Thoracic aorta (tissue), 2 donors: ENCODE measurements at regions not wholly inside any gene's neighbourhood (a gene's known extent, or its start where the extent isn't known, plus 50 kb on each side); places are given as distances from the start of the nearest gene placed in this dataset.

ENCODE experiments used
- ATAC-seq: fragments of 150-250 bp; one replicate; pipeline ENCODE4 v1.8.0; 2017; ENCODE audit warnings: low read depth; ENCODE audit not compliant: insufficient number of reproducible peaks, low FRiP score
- DNase-seq: peaks from one replicate; pipeline ENCODE4 v3.0.0-alpha.2; 2020; ENCODE audit warnings: low spot score
- H3K27ac ChIP-seq, 2 donors: fragments of 200-600 bp; sonication (generic); 1 replicate in 1 of 2; 2 replicates in 1 of 2; pipeline ENCODE4 v1.5.1; 2016; ENCODE audit warnings: mild to moderate bottlenecking in 2 of 2, moderate library complexity in 2 of 2
- H3K27me3 ChIP-seq: fragments of 200-600 bp; sonication (generic); replicated peaks from 2 replicates; pipeline ENCODE4 v1.6.0; 2016; ENCODE audit warnings: mild to moderate bottlenecking; ENCODE audit not compliant: insufficient read depth
- H3K36me3 ChIP-seq: fragments of 200-600 bp; sonication (generic); one replicate; pipeline ENCODE4 v1.5.1; 2016
- H3K4me1 ChIP-seq, 2 donors: fragments of 200-600 bp; sonication (generic); 1 replicate in 1 of 2; 2 replicates in 1 of 2; pipeline versions ENCODE4 v1.5.1 to v1.6.0; 2016; ENCODE audit warnings: low read depth in 2 of 2, mild to moderate bottlenecking in 1 of 2; ENCODE audit not compliant: control insufficient read depth in 1 of 2
- H3K4me3 ChIP-seq: fragments of 200-600 bp; sonication (generic); 2 replicates; pipeline ENCODE4 v1.5.1; 2016; ENCODE audit warnings: mild to moderate bottlenecking
- H3K9me3 ChIP-seq: fragments of 200-600 bp; sonication (generic); 2 replicates; pipeline ENCODE4 v1.5.1; 2016
- TF ChIP-seq, protein P1 (sequence below): fragments of 200-600 bp; sonication (generic); IDR thresholded peaks from one replicate; pipeline ENCODE4 v1.5.1; 2019; ENCODE audit warnings: antibody characterized with exemption

DNA sequence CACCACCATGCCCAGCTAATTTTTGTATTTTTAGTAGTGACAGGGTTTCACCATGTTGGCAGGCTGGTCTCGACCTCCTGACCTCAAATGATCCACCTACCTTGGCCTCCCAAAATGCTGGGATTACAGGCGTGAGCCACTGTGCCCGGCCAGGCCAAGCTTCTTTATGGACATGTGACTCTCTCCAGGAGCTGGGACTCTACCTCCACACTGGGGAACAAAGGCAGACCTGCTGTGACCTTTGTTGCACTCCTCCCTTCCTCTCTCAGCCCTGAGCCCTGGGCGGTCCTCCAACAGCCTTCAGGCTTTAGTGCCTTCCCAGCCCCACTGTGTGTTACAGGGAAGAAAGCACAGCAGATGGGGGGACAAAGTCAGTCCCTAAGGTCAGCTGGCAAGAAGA lies 55.0 kb upstream of the DUSP5 start:
- ATAC-seq: no peak

DNA sequence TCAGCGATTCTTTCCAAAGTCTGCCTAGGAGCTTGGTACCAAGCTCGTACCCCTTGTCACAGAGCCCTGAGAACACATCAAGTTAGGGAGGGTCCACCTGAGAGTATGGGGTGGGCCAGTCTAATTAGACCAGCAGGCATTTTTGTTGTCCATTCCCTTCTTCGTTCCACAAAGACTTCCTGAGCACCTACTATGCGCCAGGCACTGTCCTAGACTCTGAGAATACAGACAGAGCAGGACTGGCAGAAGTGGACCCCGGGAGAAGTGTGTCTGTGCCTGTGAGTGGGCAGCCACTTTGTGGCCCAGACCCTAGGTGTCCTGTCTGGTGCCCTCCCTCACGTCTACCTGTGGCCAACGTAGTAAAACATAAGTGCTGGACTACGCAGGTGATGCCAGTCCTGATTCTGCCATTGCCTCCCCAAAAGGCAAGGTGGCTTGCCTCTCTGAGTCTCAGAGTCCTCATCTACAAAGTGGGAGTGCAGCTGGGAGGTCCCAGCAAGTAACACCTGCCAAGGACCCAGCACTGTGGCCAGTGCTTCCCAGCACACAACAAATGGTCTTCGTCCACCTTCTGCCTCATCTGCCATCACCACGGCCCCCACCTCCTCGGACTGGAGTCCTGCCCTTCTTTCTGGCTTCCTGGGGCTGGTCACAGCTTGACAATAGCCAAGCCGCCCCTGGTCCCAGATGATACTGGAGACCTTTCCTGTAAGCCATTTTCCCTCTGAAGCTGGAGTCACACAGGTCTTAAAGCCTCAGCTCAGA lies 54.3 kb upstream of the DUSP5 start:
- ATAC-seq: no peak
- no peak overlapping the region for H3K27ac ChIP-seq
- no peaks in the 10 kb centered on the region for H3K9me3 ChIP-seq
- DNase-seq: no peak
- TF ChIP-seq, protein P1, sequence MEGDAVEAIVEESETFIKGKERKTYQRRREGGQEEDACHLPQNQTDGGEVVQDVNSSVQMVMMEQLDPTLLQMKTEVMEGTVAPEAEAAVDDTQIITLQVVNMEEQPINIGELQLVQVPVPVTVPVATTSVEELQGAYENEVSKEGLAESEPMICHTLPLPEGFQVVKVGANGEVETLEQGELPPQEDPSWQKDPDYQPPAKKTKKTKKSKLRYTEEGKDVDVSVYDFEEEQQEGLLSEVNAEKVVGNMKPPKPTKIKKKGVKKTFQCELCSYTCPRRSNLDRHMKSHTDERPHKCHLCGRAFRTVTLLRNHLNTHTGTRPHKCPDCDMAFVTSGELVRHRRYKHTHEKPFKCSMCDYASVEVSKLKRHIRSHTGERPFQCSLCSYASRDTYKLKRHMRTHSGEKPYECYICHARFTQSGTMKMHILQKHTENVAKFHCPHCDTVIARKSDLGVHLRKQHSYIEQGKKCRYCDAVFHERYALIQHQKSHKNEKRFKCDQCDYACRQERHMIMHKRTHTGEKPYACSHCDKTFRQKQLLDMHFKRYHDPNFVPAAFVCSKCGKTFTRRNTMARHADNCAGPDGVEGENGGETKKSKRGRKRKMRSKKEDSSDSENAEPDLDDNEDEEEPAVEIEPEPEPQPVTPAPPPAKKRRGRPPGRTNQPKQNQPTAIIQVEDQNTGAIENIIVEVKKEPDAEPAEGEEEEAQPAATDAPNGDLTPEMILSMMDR: no peak
- peaks cover 0 to 5% of the 10 kb centered on the region in 2 donors for H3K4me1 ChIP-seq
- H3K4me3 ChIP-seq: no peak overlapping the region
- H3K27me3 ChIP-seq: no peaks in the 10 kb centered on the region
- no peaks in the 10 kb centered on the region for H3K36me3 ChIP-seq

More for the DNA sequence above, 55.0 kb upstream of the DUSP5 start:
- TF ChIP-seq, protein P1: no peak
- no peaks in the 10 kb centered on the region for H3K27me3 ChIP-seq
- H3K9me3 ChIP-seq: no peaks in the 10 kb centered on the region
- no peaks in the 10 kb centered on the region for H3K36me3 ChIP-seq
- DNase-seq: no peak
- no peak overlapping the region for H3K4me3 ChIP-seq
- peaks cover 0 to 5% of the 10 kb centered on the region in 2 donors for H3K4me1 ChIP-seq
- no peak overlapping the region for H3K27ac ChIP-seq

DNA sequence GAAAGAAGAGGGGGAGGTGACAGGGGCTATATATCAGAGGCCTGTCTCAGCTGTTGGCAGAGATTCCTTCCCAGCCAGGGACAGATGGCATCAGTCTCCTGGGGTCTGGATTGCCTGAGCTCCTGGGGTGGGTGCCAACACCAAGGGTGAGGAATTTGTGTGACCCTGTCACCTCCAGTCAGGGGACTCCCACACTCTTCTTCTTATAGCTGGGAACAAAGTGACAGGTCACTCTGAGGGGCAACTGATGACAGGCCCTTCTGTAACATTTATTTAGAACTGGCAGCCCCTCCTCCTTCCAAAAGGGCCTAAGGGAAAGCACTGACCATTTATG lies 53.7 kb upstream of the DUSP5 start:
- no peaks in the 10 kb centered on the region for H3K27me3 ChIP-seq
- H3K4me3 ChIP-seq: no peak overlapping the region
- H3K36me3 ChIP-seq: no peaks in the 10 kb centered on the region
- H3K4me1 ChIP-seq: peaks cover 0 to 5% of the 10 kb centered on the region in 2 donors
- ATAC-seq (no peak), DNase-seq (no peak)
- TF ChIP-seq, protein P1: no peak
- H3K9me3 ChIP-seq: no peaks in the 10 kb centered on the region
- no peak overlapping the region for H3K27ac ChIP-seq

DNA sequence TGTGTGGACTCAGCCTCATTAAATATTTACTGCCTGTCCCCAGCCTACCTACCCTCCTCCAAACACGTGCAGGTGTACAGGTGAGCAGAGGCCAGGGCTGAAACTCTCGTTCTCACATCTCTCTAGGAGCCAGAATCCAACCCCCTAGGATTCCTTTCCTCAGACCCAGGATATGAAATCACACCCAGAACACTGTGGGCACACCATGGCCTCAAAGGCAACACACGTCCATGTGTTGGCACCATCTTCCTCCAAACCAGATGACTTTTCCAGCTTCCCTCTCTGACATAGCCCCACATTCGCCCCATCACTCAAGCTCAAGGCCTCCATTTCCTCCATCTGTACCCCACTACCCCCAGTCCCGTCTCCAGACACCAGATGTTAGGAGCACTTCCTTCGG lies 51.8 kb upstream of the DUSP5 start:
- TF ChIP-seq, protein P1: no peak
- H3K27ac ChIP-seq: no peak overlapping the region
- no peaks in the 10 kb centered on the region for H3K9me3 ChIP-seq
- no peaks in the 10 kb centered on the region for H3K27me3 ChIP-seq
- no peak overlapping the region for H3K4me3 ChIP-seq
- no peak for ATAC-seq
- DNase-seq: no peak
- no peaks in the 10 kb centered on the region for H3K36me3 ChIP-seq
- peaks cover 0 to 5% of the 10 kb centered on the region in 2 donors for H3K4me1 ChIP-seq

DNA sequence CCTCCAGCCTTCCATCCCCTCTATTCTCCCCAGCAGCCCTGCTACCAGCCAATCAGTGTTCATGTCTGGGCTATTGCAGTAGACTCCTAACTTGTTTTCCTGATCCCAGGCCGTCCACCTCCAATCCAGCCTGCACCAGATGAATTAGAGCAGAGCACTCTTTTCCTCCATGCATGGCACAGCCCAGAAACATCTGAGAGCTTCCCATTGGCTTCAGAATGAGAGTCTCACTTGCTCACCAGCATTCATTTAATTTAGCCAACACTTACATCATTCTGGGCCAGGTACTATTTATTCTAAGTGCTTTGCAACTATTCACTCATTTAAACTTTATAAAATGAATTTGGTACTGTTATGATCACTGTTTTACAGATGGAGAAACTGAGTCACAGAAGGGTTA lies 51.4 kb upstream of the DUSP5 start:
- Histone ChIP-seq H3K4me3 (no peak overlapping the region), H3K9me3 (no peaks in the 10 kb centered on the region), H3K36me3 (no peaks in the 10 kb centered on the region), H3K4me1 (peaks cover 0 to 5% of the 10 kb centered on the region in 2 donors), H3K27me3 (no peaks in the 10 kb centered on the region), H3K27ac (no peak overlapping the region)
- DNase-seq: no peak
- TF ChIP-seq, protein P1: no peak
- ATAC-seq: no peak
